CD1c-positive myeloid dendritic cell (primary cell): ENCODE measurements at regions not wholly inside any gene's neighbourhood (a gene's known extent, or its start where the extent isn't known, plus 50 kb on each side); places are given as distances from the start of the nearest gene placed in this dataset.
"Not testable (repeated sequence)": the region's sequence is repeated elsewhere in the genome, so short reads cannot be mapped to it uniquely, and the experiment has no call there.

Experiments
- DNase-seq: peaks from one replicate; pipeline ENCODE4 v3.0.0-alpha.2; 2016; ENCODE audit errors: extremely low spot score

DNA sequence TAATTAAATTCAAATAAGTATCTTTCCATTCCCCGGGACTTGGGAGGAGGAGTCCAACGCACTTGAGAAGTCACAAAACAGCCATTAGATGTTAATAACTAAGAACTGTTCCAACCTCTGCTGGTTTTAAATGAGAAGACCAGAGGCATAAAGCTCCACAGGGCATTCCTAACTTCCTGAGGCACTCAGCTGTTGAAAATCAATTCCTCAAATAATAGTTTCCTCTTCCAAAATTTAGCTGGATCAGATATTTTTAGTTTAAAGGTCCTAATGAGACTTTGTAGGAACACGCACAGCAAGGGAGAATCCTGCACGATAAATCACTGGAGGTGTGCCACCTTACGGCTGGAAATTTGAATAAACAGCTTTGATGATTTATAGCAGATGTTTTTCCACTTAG, 504.3 kb upstream of the ZFP42 start:
- DNase-seq = no peak

DNA sequence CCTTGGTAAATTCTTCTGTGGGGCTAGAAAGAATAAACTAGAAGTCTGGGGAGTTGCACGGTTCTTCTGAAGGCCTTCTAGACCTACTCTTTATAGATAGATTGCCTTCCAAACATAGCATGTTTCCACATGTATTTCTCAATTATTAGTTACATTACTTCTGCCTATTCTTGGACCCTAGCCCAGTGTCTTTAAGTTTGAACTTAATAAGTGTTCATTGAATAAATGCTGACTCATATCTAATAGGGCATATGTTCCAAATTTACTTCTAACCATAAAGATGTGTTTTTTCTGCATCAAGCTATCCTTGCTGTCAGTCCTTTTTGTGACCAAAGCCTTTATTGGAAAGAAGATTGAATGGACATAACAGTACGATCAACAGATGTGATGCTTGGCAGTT, 503.6 kb upstream of the ZFP42 start:
- no peak for DNase-seq

DNA sequence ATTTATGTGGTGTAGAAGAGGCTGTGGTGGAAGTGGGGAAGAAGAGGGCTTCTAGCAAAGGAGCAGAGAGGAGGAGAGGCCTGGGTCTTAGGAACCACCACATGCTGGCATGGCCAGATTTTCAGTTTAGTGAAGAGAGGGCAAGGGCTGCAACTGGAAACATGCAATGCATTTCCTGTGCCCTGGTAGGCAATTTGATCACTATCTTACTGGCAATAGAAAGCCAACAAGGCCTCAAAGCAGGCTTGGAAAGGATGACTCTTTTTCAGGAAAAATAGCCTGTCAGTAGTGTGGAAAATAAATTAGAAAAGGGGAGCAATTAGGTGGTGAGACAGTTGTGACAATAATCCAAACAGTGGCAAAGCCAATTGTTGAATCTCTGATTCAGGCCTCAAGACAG, 501.9 kb upstream of the ZFP42 start:
- no peak for DNase-seq

DNA sequence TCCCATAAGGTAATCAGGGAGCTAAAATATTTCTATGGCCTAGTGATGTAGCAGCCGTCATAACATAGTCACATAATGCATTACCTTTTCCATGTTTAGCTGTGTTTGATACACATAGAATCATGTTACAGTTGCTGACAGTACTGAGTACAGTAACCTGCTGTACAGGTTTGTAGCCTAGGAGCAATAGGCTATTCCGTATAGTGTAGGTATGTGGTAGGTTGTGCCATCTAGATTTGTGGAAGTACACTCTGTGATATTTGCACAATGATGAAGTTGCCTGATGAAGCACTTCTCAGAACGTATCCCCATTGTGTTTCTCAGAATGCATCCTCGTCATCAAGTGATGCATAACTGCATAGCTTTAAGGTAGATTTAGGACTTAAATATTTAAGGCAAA, 495.6 kb upstream of the ZFP42 start:
- no peak for DNase-seq

DNA sequence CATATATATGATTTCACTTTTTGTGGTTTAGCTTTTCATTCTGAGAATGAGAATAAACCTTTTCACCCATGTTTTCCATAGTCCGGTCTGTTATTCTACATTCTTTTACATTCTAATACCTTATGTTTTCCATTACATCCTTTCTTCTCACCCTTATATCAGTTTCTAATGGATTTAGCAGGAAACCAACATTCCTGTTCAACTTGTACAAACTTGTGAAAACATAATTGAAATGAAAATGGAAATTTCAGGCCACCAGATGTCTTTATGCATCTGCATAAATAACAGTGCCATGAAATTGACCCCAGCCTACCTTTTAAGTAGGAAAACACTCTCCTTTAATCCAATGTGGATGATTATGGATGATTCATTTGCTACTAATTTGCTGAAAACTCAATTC, 494.8 kb upstream of the ZFP42 start:
- no peak for DNase-seq

DNA sequence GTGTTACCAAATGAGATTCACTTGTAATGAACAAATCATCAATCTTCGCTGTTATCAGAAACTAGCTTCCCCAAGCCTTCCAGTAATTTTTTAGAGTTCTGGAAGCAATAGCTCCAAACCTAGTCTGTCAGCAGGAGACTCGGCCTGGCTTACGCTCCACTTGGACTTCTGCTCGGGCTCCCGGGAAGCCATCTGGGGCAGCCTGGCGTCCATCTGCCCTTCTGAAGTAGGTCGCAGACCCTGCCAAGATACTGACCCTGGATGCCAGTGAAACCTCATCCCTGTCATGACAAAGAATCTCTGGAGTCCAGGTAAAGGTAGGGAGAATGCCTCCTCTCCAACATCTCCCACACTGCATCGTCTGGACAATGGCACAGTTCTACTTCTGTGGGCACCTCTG, 493.8 kb upstream of the ZFP42 start:
- DNase-seq = no peak

DNA sequence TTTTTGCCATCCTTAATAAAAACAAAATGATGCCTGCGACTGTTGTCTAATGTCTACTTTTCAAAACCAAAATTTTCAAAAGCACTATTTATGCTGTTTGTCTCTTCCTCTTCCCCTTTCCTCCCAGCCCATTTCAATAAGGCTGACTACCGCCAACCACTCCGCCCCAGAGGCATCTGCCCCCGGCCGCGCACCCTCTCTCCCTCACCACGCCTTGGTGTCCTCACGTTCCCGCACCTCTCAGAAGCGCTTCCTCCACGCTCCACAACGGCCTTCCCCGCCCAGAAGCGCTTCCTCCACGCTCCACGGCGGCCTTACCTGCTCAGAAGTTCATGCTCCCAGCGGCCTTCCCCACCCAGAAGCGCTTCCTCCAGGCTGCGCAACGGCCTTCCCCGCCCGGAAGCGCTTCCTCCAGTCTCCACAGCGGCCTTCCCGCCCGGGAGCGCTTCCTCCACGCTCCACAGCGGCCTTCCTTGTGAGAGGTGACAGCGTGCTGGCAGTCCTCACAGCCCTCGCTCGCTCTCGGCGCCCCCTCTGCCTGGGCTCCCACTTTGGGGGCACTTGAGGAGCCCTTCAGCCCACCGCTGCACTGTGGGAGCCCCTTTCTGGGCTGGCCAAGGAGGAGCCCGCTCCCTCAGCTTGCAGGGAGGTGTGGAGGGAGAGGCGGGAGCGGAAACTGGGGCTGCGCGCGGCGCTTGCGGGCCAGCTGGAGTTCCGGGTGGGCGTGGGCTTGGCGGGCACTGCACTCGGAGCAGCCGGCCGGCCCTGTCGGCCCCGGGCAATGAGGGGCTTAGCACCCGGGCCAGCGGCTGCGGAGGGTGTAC, 490.4 kb upstream of the ZFP42 start:
- no peak for DNase-seq

DNA sequence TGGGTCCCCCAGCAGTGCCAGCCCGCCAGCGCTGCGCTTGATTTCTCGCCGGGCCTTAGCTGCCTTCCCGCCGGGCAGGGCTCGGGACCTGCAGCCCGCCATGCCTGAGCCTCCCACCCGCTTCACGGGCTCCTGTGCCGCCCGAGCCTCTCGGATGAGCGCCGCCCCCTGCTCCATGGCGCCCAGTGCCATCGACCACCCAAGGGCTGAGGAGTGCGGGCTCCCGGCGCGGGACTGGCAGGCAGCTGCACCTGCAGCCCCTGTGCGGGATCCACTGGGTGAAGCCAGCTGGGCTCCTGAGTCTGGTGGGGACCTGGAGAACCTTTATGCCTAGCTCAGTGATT, 489.8 kb upstream of the ZFP42 start:
- DNase-seq = not testable (repeated sequence)

DNA sequence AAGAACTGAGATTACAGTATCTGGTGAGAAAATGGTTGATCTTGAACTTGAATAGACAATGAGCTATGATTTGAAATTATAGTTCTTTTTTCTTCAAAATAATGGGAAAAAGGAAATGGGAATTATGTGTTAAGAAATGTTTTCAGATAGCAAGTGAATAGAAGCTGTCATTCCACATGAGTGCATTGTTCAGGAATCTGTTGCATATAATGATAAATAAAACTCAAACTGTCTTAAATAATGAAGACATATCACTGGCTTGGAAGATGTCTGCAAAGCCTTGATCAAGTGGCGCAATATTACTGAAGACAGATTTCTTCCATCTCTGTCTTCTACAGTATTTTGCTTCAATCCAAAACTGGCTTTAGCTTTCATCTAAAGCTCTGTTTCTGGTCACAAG, 479.3 kb upstream of the ZFP42 start:
- no peak for DNase-seq

DNA sequence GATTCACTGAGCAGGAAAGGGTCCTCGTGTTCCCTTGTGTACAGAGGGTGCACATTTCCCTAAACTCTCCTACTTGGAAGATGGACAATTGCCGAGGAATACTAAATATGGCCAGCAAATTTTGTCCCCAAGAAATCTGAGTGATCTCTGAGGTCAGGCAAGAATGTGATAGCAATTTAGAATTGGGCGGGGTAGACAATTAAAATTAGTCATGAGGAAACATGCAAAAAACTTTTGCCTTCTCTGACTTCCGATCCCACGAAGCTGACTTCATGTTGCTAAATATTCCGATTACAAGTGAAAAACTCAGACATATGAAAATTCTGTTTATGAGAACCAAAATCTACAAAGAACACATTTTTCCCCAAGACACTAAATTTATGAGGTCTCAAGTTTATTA, 453.9 kb upstream of the ZFP42 start:
- DNase-seq = no peak

DNA sequence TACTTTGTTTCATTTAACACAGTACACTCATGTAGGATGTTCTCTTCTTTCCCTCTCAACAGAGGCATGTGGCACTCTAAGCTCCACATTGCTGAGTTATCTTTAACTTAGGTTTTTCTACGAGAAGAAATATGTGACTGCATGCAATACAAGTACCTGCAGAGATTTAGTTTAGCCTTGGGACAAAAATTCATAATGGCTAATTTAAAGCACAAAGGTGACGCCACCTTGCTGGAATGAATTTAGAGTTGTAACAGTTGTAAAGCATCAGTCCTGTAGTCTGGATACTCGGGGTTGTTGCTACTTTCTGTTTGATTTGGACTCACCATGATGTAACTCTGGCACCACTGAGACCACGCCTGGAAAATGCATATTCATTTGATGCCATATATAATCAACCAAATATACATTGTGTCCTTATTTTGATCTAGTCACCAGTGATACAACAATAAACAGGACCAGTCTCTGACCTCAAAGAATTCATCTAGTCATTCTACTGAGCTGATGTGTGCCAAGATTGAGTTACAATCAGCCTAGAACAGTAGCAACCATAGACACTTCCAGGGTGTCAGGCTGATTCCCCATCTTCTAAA, 451.0 kb upstream of the ZFP42 start:
- no peak for DNase-seq

DNA sequence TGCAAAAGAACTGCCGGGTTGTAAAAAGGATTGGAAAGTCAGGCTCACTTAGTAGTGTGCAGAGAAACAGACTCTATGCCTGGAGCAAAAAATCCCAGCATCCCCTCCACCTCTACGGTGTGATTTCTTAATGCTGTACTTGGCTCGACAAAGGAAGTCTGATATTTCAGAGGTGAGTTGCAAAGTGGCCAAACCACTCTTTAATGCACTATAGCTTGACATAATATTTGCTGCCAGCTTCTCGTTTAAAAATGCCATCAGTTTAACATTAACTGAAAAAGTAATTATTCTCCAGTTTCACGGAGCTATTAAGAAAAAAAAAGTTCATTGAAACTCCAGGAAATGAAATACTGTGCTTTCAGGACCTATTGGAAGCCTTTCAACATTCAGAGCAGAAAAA, 448.3 kb upstream of the ZFP42 start:
- no peak for DNase-seq

DNA sequence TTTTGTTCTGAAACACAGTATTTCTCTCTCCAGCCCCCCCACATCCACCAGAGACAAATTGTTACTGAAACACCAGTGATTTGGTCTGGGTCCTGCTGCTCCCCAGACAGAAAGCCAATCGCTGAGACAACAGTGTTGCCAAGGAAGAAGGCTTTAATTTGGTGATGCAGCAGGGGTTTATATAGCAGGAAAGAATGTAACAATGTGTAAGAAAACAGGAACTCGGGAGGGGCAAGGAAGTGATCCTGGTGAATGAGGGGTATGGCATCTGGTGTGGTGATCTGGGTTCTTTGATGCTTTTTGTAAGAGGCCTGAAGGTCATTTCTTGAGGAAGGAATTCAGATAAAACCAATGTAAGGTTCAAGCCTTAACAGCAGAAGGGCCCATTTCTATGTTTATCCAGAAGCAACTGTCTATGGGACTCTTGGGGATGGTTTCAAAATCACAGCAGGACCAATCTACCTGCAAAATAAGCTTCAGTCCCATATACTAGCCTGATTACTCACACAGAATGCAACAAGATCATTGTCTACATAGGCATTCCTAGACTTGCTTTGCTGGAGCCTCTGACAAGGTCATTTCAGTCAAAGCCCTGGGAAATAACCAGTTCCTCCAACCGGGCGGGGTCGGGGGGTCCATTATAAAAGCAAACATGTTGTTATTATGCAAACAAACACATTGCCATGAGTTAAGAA, 445.2 kb upstream of the ZFP42 start:
- DNase-seq = no peak

DNA sequence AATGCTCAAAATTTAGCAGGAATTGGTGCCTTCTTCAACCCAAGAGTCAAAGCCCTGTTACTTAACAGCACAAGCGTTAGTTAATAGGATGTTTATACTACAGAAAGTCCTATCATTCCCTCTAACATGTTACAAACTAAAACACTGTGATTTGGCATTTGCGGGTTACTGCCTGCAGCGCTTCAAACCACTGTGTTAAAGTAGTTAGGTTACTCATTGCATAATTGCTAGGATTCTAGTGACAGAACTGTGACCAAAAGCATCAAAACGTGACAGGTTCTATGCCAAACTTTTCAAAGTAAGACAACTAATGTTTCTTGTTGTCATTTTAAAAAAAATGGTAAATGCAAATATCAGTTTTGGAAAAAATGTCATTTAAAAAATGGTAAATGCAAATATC, 442.8 kb upstream of the ZFP42 start:
- no peak for DNase-seq

DNA sequence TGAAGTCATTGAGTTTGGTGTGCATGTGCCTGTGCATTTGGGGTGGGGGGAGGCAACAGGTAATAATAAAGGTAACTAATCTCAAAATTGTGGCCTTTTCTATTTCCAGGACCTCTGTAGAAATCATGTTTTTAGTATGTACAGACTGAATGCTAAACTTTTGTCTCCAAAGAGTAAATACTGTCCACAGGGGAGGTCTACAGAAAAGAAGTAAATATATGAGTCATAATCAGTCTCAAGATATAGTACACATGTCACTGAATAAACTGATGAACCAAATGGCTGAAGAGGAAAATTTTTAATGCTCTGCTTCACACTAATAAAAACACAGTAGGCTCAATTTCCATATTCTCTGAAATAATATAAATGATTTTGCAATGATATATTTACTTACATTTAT, 440.4 kb upstream of the ZFP42 start:
- no peak for DNase-seq

DNA sequence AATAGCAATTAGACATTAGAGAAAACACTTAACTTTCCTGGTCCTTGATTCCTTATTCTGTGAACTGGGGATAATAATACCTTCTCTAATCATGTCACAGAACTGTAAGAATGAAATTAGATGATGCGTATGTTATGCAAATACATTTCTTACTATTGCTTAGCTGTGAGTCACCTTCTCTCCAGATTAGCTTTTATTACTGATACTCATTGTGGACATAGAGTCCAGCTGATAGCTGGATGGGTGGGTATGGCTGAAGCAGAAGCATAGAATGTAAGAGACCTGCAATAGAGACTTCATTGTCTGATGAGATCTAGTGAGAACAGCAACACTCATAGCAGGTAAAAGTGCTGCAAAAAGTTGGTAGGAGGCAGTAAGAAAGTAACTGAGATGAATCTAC, 437.2 kb upstream of the ZFP42 start:
- no peak for DNase-seq

DNA sequence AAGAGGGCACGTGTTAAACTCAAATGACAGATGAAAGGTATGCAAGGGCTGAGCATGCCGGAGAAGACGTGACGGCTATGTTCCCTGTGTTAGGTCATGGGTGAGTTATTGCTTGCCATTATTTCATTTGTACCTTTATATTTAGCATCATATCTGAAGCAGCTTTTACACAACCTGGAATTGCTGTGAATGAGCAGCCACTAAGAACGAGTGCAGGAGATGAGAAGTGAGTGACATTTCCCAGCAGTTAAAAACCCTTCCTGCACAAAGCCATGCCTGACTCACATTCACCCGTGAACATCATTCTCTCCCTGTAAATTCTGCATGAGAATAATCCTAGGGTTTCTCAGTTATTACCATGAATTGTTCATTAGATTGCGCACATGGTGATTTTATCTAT, 433.2 kb upstream of the ZFP42 start:
- DNase-seq = no peak

DNA sequence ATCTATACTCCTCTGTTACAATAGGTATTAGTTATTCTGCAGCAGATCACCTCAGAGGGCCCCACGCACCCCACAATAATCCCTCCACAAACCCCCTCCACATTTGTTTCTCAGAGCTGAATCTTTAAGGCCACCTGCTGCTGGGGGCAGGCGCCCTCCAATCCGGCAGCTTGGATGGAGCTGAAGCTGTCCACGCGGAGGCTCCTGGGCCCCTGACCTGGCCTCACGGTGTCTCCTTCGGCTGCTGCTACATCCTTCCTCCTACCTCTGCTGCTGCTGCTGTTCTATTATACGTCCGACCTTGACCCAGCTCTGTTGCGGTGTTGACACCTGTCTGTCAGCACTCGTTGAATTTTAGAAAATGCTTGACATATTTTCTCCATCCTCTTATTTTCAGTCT, 430.2 kb upstream of the ZFP42 start:
- no peak for DNase-seq

DNA sequence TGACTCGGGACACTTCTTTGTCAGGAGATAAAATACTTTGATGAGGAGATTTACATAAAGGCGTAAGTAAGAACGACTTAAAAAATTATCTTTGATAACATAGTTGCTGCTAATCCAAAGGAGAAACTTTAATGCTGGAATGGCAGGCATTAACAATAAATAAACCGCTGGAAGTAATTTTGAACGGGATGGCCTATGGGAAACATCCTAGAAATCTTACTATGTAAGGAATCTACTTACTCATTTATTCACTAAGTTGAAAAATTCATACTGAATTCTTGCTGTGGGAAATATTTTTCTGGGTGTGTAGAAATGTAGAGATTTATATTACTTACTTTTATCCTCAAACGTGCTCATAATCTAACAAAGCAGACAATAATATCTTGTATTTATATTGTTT, 425.7 kb upstream of the ZFP42 start:
- DNase-seq = no peak

DNA sequence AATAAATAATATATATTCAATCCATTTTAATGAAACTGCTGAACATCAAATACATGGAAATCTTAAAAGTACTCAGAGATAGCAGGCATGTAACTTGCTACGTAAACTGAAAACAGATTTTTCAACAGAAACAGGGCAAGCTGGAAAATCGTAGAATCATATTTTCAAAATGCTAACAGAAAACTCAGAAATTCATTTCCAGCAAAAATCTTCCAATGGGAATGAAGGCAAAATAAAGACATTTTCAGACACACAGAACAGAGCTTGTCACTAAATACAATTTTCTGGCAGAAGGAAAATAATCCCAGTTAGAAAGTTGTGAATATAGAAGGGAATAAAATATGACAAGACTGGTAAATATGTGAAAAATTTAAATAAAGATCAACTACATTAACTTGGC, 419.9 kb upstream of the ZFP42 start:
- DNase-seq = no peak

DNA sequence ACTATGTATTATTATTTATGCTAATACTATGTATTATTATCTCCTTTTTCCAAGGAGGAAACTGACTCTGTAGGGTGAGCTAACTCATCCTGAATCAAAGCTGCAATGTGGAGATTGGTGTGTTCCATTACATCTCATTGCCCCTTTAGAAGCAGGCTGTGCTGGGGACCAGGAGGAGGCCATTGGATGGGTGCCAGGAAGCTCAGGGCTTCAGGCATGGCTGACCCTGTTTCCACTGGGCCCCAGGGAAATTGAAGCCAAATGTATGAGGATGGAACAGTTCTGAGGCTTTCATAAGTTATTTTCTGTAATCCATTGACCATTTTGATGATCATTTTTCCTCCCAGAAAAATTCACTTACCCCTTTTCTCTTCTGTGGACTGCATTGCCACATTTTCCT, 418.8 kb upstream of the ZFP42 start:
- DNase-seq = no peak

DNA sequence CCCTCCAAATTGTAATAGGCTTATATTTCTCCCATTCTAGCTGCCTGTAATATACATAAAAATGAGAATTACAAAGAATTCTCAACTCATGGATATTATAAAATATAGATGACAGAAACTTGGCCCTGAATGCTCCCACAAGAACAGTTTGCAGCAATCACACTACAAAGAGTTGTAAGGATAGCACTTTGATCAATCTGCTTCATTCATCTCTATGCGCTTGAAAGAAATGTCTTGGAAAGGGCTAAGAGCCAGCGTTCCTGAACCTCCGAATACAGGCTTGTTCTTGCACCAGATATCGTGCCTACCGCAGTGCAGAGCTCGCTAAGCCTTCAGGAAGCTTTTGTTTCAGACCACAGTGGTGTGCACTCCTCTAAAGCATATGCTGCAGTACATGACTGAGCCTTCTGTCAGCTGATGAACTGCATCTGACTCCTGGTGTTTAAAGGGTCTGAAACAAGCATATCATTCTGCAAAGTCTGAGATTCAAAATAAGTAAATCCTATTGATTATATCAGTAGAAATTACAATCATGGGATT, 417.6 kb upstream of the ZFP42 start:
- no peak for DNase-seq

DNA sequence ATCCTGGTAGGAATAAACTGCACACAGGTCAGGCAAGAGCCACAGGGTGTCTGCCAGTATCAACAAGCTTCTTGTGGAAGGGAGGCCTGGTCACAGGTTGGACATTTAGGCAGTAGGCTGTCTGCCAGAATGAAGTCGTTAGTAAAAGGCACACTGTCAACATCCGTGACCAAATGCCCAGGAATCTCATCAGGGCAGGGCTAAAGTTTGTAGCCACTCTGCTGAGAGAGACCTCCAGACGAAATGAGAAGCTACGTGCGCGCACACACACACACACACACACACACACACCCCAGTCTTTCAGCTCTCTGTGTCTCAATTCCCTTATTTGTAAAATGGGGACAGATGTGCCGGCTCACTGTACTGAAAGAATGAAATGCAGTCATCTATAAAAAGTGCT, 408.7 kb upstream of the ZFP42 start:
- no peak for DNase-seq
